Liver (tissue), 8 donors: ENCODE measurements at regions not wholly inside any gene's neighbourhood (a gene's known extent, or its start where the extent isn't known, plus 50 kb on each side); places are given as distances from the start of the nearest gene placed in this dataset.
A peak's percentile ranks its signal among the peaks of the same experiment; 100 is the strongest.

Source experiments
- DNase-seq: peaks from one replicate; pipeline ENCODE4 v3.0.0-alpha.2; 2017; ENCODE audit warnings: low spot score
- H3K27ac ChIP-seq, 2 donors: one replicate each; pipeline ENCODE4 v1.7.0; 2013; ENCODE audit warnings: inconsistent platforms in 2 of 2, low read length in 2 of 2, control low read depth in 1 of 2, low read depth in 1 of 2, mild to moderate bottlenecking in 1 of 2
- H3K27me3 ChIP-seq, 4 donors: one replicate each; pipeline versions ENCODE4 v1.6.1 to v1.7.0; 2013; ENCODE audit warnings: low read length in 3 of 4, inconsistent platforms in 1 of 4, mild to moderate bottlenecking in 1 of 4, moderate library complexity in 1 of 4; ENCODE audit not compliant: control insufficient read depth in 4 of 4, insufficient read depth in 4 of 4
- H3K36me3 ChIP-seq, 4 donors: one replicate each; pipeline versions ENCODE4 v1.6.1 to v1.7.0; 2013; ENCODE audit warnings: low read length in 3 of 4, mild to moderate bottlenecking in 3 of 4, low read depth in 1 of 4, moderate library complexity in 1 of 4; ENCODE audit not compliant: control insufficient read depth in 4 of 4, insufficient read depth in 3 of 4
- H3K4me1 ChIP-seq, 4 donors: one replicate each; pipeline versions ENCODE4 v1.6.1 to v1.7.0; 2013; ENCODE audit warnings: low read length in 3 of 4, mild to moderate bottlenecking in 3 of 4, moderate library complexity in 1 of 4; ENCODE audit not compliant: control insufficient read depth in 4 of 4, insufficient read depth in 4 of 4
- H3K4me3 ChIP-seq, 3 donors: one replicate each; pipeline versions ENCODE4 v1.6.1 to v1.7.0; 2013; ENCODE audit warnings: low read length in 3 of 3, control low read depth in 1 of 3, low read depth in 1 of 3, mild to moderate bottlenecking in 1 of 3
- H3K9ac ChIP-seq, 2 donors: one replicate each; pipeline ENCODE4 v1.7.0; 2013; ENCODE audit warnings: low read length in 2 of 2, mild to moderate bottlenecking in 2 of 2, moderate library complexity in 2 of 2, control low read depth in 1 of 2, low read depth in 1 of 2
- H3K9me3 ChIP-seq, 4 donors: one replicate each; pipeline versions ENCODE4 v1.6.1 to v1.7.0; 2013; ENCODE audit warnings: low read length in 3 of 4; ENCODE audit not compliant: control insufficient read depth in 4 of 4
- CTCF ChIP-seq: fragments of 150-350 bp; IDR thresholded peaks from 2 replicates; pipeline ENCODE4 v1.5.1; 2017; ENCODE audit warnings: improper control_type of control experiment, low read depth, low read length; ENCODE audit not compliant: missing input control
- FOXA1 ChIP-seq: IDR thresholded peaks from 2 replicates; pipeline ENCODE4 v1.6.1; 2016; ENCODE audit warnings: antibody characterized with exemption
- FOXA2 ChIP-seq: IDR thresholded peaks from 2 replicates; pipeline ENCODE4 v1.6.1; 2016; ENCODE audit warnings: antibody characterized with exemption
- GABPA ChIP-seq, 2 donors: IDR thresholded peaks in 1 of 2; conservative IDR thresholded peaks in 1 of 2; 2 replicates each; pipeline ENCODE4 v1.6.1; 2016; ENCODE audit warnings: antibody characterized with exemption in 2 of 2, mild to moderate bottlenecking in 1 of 2, moderate library complexity in 1 of 2
- NR2F2 ChIP-seq: IDR thresholded peaks from 2 replicates; pipeline ENCODE4 v1.6.1; 2016; ENCODE audit warnings: antibody characterized with exemption
- REST ChIP-seq: IDR thresholded peaks from 2 replicates; pipeline ENCODE4 v1.6.1; 2016; ENCODE audit warnings: antibody characterized with exemption, mild to moderate bottlenecking
- SP1 ChIP-seq: IDR thresholded peaks from 2 replicates; pipeline ENCODE4 v1.6.1; 2018; ENCODE audit warnings: antibody characterized with exemption, mild to moderate bottlenecking
- WGBS: extraction: QIAGEN DNeasy Blood & Tissue Kit; methylation state at CpG from one replicate; pipeline ENCODE4 v1.1.7; 2013; 5-methylcytosine and 5-hydroxymethylcytosine counted together
- TF ChIP-seq, protein P1 (sequence below): IDR thresholded peaks from 2 replicates; pipeline ENCODE4 v1.6.1; 2016; ENCODE audit warnings: antibody characterized with exemption
- TF ChIP-seq, protein P2 (sequence below): IDR thresholded peaks from 2 replicates; pipeline ENCODE4 v1.6.1; 2016; ENCODE audit warnings: antibody characterized with exemption
- TF ChIP-seq, protein P3 (sequence below): IDR thresholded peaks from 2 replicates; pipeline ENCODE4 v1.6.1; 2016; ENCODE audit warnings: antibody characterized with exemption
- donor health status: healthy.
- donor health status: healthy.
- donor health status: healthy.
- donor health status: healthy.
- donor health status: healthy.

GRCh38 chr5:133728475-133728874 lies 116.1 kb upstream of the FSTL4 start:
- H3K4me3 ChIP-seq = no peak overlapping the region
- TF ChIP-seq REST (no peak), NR2F2 (no peak), FOXA1 (no peak), FOXA2 (no peak), GABPA (IDR thresholded peaks at IDR 0.05 in 1 of 2, conservative IDR thresholded peaks at IDR 0.05 in 1 of 2) (no peak), SP1 (no peak)
- TF ChIP-seq, protein P1, sequence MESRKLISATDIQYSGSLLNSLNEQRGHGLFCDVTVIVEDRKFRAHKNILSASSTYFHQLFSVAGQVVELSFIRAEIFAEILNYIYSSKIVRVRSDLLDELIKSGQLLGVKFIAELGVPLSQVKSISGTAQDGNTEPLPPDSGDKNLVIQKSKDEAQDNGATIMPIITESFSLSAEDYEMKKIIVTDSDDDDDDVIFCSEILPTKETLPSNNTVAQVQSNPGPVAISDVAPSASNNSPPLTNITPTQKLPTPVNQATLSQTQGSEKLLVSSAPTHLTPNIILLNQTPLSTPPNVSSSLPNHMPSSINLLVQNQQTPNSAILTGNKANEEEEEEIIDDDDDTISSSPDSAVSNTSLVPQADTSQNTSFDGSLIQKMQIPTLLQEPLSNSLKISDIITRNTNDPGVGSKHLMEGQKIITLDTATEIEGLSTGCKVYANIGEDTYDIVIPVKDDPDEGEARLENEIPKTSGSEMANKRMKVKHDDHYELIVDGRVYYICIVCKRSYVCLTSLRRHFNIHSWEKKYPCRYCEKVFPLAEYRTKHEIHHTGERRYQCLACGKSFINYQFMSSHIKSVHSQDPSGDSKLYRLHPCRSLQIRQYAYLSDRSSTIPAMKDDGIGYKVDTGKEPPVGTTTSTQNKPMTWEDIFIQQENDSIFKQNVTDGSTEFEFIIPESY = no peak
- TF ChIP-seq, protein P2, sequence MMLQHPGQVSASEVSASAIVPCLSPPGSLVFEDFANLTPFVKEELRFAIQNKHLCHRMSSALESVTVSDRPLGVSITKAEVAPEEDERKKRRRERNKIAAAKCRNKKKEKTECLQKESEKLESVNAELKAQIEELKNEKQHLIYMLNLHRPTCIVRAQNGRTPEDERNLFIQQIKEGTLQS = no peak
- no peaks in the 10 kb centered on the region for H3K4me1 ChIP-seq
- no peaks in the 10 kb centered on the region for H3K36me3 ChIP-seq
- WGBS = 81% methylated on average over 1 of the region's 1 CpG
- no peak for DNase-seq
- no peak overlapping the region for H3K27ac ChIP-seq
- H3K9ac ChIP-seq = no peak overlapping the region
- H3K27me3 ChIP-seq = no peaks in the 10 kb centered on the region
- H3K9me3 ChIP-seq = peaks cover 0 to 3% (median under 1%) of the 10 kb centered on the region in 4 donors

DNA sequence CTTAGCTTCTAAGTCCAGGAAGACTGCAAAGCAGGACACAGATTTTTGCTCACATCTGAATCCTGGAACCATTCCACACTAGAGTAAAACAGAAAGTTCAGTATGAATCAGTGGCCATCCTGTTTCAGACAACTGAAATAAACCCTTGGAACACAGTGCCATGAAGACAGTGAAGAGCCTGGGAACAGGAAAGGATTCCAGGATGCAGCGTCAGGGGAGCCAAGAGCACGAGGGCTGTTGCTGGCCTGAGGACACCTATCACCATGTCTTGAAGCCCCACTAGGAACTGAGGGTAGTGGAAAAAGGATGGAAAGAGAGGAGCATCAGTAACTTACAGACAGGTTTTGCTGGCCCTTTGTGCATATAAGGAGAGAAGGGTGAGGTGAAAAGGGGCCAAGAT lies 115.3 kb upstream of the FSTL4 start:
- DNase-seq = peak; percentile 22
- no peak overlapping the region for H3K27ac ChIP-seq
- H3K4me3 ChIP-seq = no peak overlapping the region
- no peaks in the 10 kb centered on the region for H3K27me3 ChIP-seq
- WGBS = 71% methylated on average over 2 of the region's 2 CpGs
- no peak overlapping the region for H3K9ac ChIP-seq
- H3K36me3 ChIP-seq = no peaks in the 10 kb centered on the region
- H3K4me1 ChIP-seq = no peaks in the 10 kb centered on the region
- peaks cover 0 to 3% (median under 1%) of the 10 kb centered on the region in 4 donors for H3K9me3 ChIP-seq
- no peak for TF ChIP-seq GABPA (IDR thresholded peaks at IDR 0.05 in 1 of 2, conservative IDR thresholded peaks at IDR 0.05 in 1 of 2)
- TF ChIP-seq, protein P2 = no peak
- no peak for TF ChIP-seq CTCF
- TF ChIP-seq, protein P3, sequence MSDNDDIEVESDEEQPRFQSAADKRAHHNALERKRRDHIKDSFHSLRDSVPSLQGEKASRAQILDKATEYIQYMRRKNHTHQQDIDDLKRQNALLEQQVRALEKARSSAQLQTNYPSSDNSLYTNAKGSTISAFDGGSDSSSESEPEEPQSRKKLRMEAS = no peak
